BJ (cell line): ENCODE measurements at regions not wholly inside any gene's neighbourhood (a gene's known extent, or its start where the extent isn't known, plus 50 kb on each side); places are given as distances from the start of the nearest gene placed in this dataset.

ENCODE experiments used
- CTCF ChIA-PET: fragments of 350-600 bp; formaldehyde crosslinking; extraction: SDS; loops from one replicate; lab custom pipeline; 2021; ENCODE audit warnings: antibody characterized with exemption, inconsistent platforms; lab: Yijun Ruan, JAX
- POLR2A ChIA-PET: fragments of 300-600 bp; sonication (Branson Sonifier 250); formaldehyde crosslinking; extraction: SDS; loops from one replicate; lab custom pipeline; 2021; ENCODE audit warnings: antibody characterized with exemption; lab: Charles Lee
- DNase-seq: peaks from one replicate; pipeline ENCODE4 v3.0.0-alpha.2; 2011; ENCODE audit warnings: low read depth
- H3K27me3 ChIP-seq: 2 replicates; pipeline ENCODE4 v1.6.0; 2011; ENCODE audit warnings: low read length; ENCODE audit not compliant: control insufficient read depth, insufficient read depth
- H3K36me3 ChIP-seq: 2 replicates; pipeline ENCODE4 v1.5.1; 2011; ENCODE audit warnings: low read length; ENCODE audit not compliant: control insufficient read depth, insufficient read depth
- H3K4me3 ChIP-seq: 2 replicates; pipeline ENCODE4 v1.5.1; 2011; ENCODE audit warnings: low read depth, mild to moderate bottlenecking, control low read depth, low read length
- CTCF ChIP-seq: IDR thresholded peaks from 2 replicates; pipeline ENCODE4 v1.5.1; 2011; ENCODE audit warnings: low read depth, mild to moderate bottlenecking, control low read depth, inconsistent platforms, low read length, moderate library complexity; ENCODE audit not compliant: insufficient read depth

GRCh38 chr9:28888806-28889205 lies 1315.5 kb upstream of the C9orf72 start:
- ChIA-PET POLR2A (no interaction called here), CTCF (no interaction called here)
- no peak for TF ChIP-seq CTCF
- no peak for DNase-seq
- no peaks in the 10 kb centered on the region for H3K36me3 ChIP-seq
- no peak overlapping the region for H3K4me3 ChIP-seq
- H3K27me3 ChIP-seq = no peaks in the 10 kb centered on the region

GRCh38 chr9:28892538-28892937 lies 1319.3 kb upstream of the C9orf72 start:
- ChIA-PET POLR2A (no interaction called here), CTCF (no interaction called here)
- H3K4me3 ChIP-seq = no peak overlapping the region
- no peak for TF ChIP-seq CTCF
- DNase-seq = no peak
- no peaks in the 10 kb centered on the region for H3K36me3 ChIP-seq
- no peaks in the 10 kb centered on the region for H3K27me3 ChIP-seq

GRCh38 chr9:28899267-28899666 lies 1326.0 kb upstream of the C9orf72 start:
- no peaks in the 10 kb centered on the region for H3K27me3 ChIP-seq

GRCh38 chr9:28899926-28900325 lies 1326.6 kb upstream of the C9orf72 start:
- DNase-seq = no peak
- Histone ChIP-seq H3K36me3 (no peaks in the 10 kb centered on the region), H3K4me3 (no peak overlapping the region), H3K27me3 (no peaks in the 10 kb centered on the region)
- no peak for TF ChIP-seq CTCF
- ChIA-PET CTCF (no interaction called here), POLR2A (no interaction called here)

More at GRCh38 chr9:28899267-28899666, 1326.0 kb upstream of the C9orf72 start:
- no peaks in the 10 kb centered on the region for H3K36me3 ChIP-seq
- CTCF ChIA-PET = no interaction called here
- DNase-seq = no peak
- no peak overlapping the region for H3K4me3 ChIP-seq
- TF ChIP-seq CTCF = no peak
- POLR2A ChIA-PET = no interaction called here

GRCh38 chr9:28900406-28900805 lies 1327.1 kb upstream of the C9orf72 start:
- Histone ChIP-seq H3K36me3 (no peaks in the 10 kb centered on the region), H3K4me3 (no peak overlapping the region), H3K27me3 (no peaks in the 10 kb centered on the region)
- ChIA-PET POLR2A (no interaction called here), CTCF (no interaction called here)
- no peak for DNase-seq
- no peak for TF ChIP-seq CTCF
